ENCODE measurements at regions not wholly inside any gene's neighbourhood (a gene's known extent, or its start where the extent isn't known, plus 50 kb on each side); places are given as distances from the start of the nearest gene placed in this dataset.

DNA sequence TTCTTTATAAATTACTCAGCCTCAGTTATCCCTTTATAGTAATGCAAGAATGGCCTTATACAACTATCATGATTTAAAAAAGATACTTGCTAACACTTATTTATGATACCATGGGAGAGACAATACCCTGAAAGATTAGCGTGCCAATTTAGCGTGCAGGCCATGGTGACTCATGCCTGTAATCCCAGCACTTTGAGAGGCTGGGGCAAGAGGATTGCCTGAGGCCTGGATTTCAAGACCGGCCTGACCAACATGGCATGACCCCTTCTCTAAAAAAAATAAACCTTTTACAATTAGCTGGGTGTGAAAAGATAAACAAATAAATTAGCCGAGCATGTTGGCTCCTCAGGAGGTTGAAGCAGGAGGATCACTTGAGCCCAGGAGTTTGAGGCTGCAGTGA lies 493.4 kb upstream of the FSIP2 start:
- WGBS (ENCODE audit: insufficient coverage, low coverage, low lambda C conversion rate, missing lambda C conversion rate), result 71% methylated on average over 4 of the region's 4 CpGs
- intact Hi-C loops (cut with DNase I), result no loop called here
- Histone ChIP-seq H3K9me3 (no peaks in the 10 kb centered on the region), H3K27me3 (no peaks in the 10 kb centered on the region), H3K27ac (no peak overlapping the region), H3K36me3 (no peaks in the 10 kb centered on the region), H3K4me1 (no peaks in the 10 kb centered on the region), H3K4me3 (no peak overlapping the region)
- TF ChIP-seq, protein P1, sequence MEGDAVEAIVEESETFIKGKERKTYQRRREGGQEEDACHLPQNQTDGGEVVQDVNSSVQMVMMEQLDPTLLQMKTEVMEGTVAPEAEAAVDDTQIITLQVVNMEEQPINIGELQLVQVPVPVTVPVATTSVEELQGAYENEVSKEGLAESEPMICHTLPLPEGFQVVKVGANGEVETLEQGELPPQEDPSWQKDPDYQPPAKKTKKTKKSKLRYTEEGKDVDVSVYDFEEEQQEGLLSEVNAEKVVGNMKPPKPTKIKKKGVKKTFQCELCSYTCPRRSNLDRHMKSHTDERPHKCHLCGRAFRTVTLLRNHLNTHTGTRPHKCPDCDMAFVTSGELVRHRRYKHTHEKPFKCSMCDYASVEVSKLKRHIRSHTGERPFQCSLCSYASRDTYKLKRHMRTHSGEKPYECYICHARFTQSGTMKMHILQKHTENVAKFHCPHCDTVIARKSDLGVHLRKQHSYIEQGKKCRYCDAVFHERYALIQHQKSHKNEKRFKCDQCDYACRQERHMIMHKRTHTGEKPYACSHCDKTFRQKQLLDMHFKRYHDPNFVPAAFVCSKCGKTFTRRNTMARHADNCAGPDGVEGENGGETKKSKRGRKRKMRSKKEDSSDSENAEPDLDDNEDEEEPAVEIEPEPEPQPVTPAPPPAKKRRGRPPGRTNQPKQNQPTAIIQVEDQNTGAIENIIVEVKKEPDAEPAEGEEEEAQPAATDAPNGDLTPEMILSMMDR (IDR thresholded peaks at IDR 0.05), result no peak
- no peak for TF ChIP-seq POLR2A (IDR thresholded peaks at IDR 0.05)
- no peak for DNase-seq
- no peak for ATAC-seq

DNA sequence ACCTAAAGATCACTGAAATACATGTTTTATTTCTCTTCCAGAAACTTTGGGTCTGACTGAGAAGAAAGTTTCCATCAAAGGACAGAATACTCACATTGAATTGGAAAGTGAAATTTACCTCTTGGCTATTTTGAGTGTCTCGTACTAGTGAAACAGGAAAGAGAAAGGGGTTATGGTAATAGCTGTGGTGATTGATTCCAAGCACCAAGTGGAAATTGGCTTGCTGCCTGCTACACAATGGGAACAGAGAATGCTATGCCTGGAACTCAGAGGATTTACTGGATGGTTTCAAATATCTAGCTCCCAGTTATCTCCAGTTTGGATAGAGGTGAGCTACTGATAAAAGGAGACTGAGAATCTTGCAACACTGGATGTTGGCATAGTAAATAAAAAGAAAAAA lies 492.8 kb upstream of the FSIP2 start:
- Histone ChIP-seq H3K27me3 (no peaks in the 10 kb centered on the region), H3K4me3 (no peak overlapping the region), H3K9me3 (no peaks in the 10 kb centered on the region), H3K36me3 (no peaks in the 10 kb centered on the region), H3K27ac (no peak overlapping the region), H3K4me1 (no peaks in the 10 kb centered on the region)
- ATAC-seq, result no peak
- intact Hi-C loops (cut with DNase I), result no loop called here
- DNase-seq, result no peak
- TF ChIP-seq POLR2A (IDR thresholded peaks at IDR 0.05), result no peak
- TF ChIP-seq, protein P1 (IDR thresholded peaks at IDR 0.05), result no peak
- WGBS (ENCODE audit: insufficient coverage, low coverage, low lambda C conversion rate, missing lambda C conversion rate), result 56% methylated on average over 1 of the region's 1 CpG

DNA sequence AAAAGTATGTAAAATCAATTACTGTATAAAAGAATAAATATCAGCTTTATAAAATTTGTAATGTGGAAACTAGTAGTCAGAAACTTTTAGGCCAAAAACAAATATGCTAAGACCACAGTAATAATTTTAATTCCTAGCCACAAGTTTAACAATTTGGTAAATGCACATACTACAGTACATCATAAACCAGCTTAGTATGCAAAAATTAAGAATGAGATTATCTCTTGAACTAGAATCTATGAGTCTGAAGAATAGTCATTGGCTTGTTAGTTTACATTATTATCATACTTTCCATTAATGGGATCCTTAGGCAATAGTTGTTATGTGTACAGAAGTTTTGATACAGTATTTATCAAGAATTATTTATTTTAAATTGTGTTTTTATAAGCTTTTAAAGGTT lies 491.9 kb upstream of the FSIP2 start:
- Histone ChIP-seq H3K36me3 (no peaks in the 10 kb centered on the region), H3K4me3 (no peak overlapping the region), H3K27ac (no peak overlapping the region), H3K9me3 (no peaks in the 10 kb centered on the region), H3K27me3 (no peaks in the 10 kb centered on the region), H3K4me1 (no peaks in the 10 kb centered on the region)
- no peak for TF ChIP-seq POLR2A (IDR thresholded peaks at IDR 0.05)
- TF ChIP-seq, protein P1 (IDR thresholded peaks at IDR 0.05), result no peak
- ATAC-seq, result no peak
- intact Hi-C loops (cut with DNase I), result no loop called here
- no peak for DNase-seq

DNA sequence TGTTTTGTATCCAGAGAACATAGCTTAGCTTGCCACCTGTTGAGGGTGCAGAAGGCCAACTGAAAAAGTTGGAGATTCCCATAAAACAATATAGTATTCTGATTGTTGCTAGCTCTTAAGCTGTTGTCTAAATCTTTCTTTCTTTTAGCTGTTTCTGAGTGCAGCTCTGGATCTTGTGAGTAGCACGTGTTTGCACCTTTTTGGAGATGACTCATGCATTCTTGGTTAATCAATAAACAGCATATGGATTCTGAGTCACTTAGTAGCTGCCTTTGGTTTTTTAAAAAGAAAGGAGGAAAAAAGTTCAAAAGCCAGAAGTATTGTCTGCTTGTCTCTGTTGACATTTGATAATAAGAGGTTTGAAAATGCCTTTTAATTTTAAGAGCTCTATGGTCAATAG lies 483.0 kb upstream of the FSIP2 start:
- no peaks in the 10 kb centered on the region for H3K9me3 ChIP-seq
- ATAC-seq, result no peak
- H3K27ac ChIP-seq, result no peak overlapping the region
- no peaks in the 10 kb centered on the region for H3K4me1 ChIP-seq
- no peaks in the 10 kb centered on the region for H3K36me3 ChIP-seq
- H3K27me3 ChIP-seq, result no peaks in the 10 kb centered on the region
- H3K4me3 ChIP-seq, result no peak overlapping the region
- WGBS (ENCODE audit: insufficient coverage, low coverage, low lambda C conversion rate, missing lambda C conversion rate), result 10% methylated on average over 1 of the region's 1 CpG
- TF ChIP-seq, protein P1 (IDR thresholded peaks at IDR 0.05), result no peak
- no peak for TF ChIP-seq POLR2A (IDR thresholded peaks at IDR 0.05)
- intact Hi-C loops (cut with DNase I), result no loop called here
- DNase-seq, result no peak

DNA sequence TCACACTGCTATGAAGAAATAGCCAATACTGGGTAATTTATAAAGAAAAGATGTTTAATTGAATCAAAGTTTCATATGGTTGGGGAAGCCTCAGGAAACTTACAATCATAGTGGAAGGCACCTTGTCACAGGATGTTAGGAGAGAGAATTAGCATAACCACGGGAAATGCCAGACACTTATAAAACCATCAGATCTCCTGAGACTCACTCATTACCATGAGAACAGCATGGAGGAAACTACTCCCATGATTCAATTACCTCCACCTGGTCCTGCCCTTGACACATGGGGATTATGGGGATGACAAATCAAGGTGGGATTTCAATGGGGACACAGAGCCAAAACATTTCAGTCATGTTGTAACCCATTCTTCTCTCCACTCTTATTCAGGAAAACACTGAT lies 472.9 kb upstream of the FSIP2 start:
- no peak overlapping the region for H3K27ac ChIP-seq
- no peaks in the 10 kb centered on the region for H3K36me3 ChIP-seq
- WGBS (ENCODE audit: insufficient coverage, low coverage, low lambda C conversion rate, missing lambda C conversion rate), result 60% methylated on average over 1 of the region's 1 CpG
- no peak overlapping the region for H3K4me3 ChIP-seq
- H3K27me3 ChIP-seq, result no peaks in the 10 kb centered on the region
- H3K4me1 ChIP-seq, result no peaks in the 10 kb centered on the region
- no peaks in the 10 kb centered on the region for H3K9me3 ChIP-seq
- TF ChIP-seq POLR2A (IDR thresholded peaks at IDR 0.05), result no peak
- TF ChIP-seq, protein P1 (IDR thresholded peaks at IDR 0.05), result no peak
- DNase-seq (no peak), ATAC-seq (no peak)
- intact Hi-C loops (cut with DNase I), result no loop called here
